Stimulated activated effector memory CD8-positive, alpha-beta T cell treated with anti-CD3 and anti-CD28 coated beads, Interleukin-12 subunit alpha, Interleukin-12 subunit beta, amount 100 ng/mL, for 72 hours (primary cell): ENCODE measurements at regions not wholly inside any gene's neighbourhood (a gene's known extent, or its start where the extent isn't known, plus 50 kb on each side); places are given as distances from the start of the nearest gene placed in this dataset.
"Not testable (repeated sequence)": the region's sequence is repeated elsewhere in the genome, so short reads cannot be mapped to it uniquely, and the experiment has no call there.

Experiments
- ATAC-seq: fragments of 150-1000 bp; cut with Tn5 transposase; 2 replicates; pipeline ENCODE4 v1.10.0; 2021
- DNase-seq, 2 donors: peaks; one replicate each; pipeline ENCODE4 v3.0.0; 2021 to 2022; ENCODE audit warnings: low spot score in 2 of 2
- H3K27ac Mint-ChIP-seq: one replicate; pipeline ENCODE4 v1.8.0; 2022; ENCODE audit warnings: mild to moderate bottlenecking, mixed read lengths
- H3K36me3 Mint-ChIP-seq: one replicate; pipeline ENCODE4 v1.8.0; 2022; ENCODE audit warnings: mild to moderate bottlenecking, mixed read lengths
- H3K4me1 Mint-ChIP-seq: one replicate; pipeline ENCODE4 v1.8.0; 2022; ENCODE audit warnings: mixed read lengths
- H3K4me3 Mint-ChIP-seq: one replicate; pipeline ENCODE4 v1.8.0; 2022; ENCODE audit warnings: mild to moderate bottlenecking, mixed read lengths
- H3K9me3 Mint-ChIP-seq: one replicate; pipeline ENCODE4 v1.8.0; 2022; ENCODE audit warnings: mixed read lengths

GRCh38 chr1:178672434-178672833 is 52.6 kb upstream of the RALGPS2 start:
- Mint-ChIP-seq H3K4me1 (no peaks in the 10 kb centered on the region), H3K4me3 (no peak overlapping the region), H3K36me3 (no peaks in the 10 kb centered on the region), H3K27ac (no peak overlapping the region), H3K9me3 (peaks cover 5% of the 10 kb centered on the region)
- ATAC-seq, result no peak
- DNase-seq, result no peak

- H3K36me3 Mint-ChIP-seq, H3K9me3 Mint-ChIP-seq, ATAC-seq, H3K4me1 Mint-ChIP-seq, H3K4me3 Mint-ChIP-seq, DNase-seq, H3K27ac Mint-ChIP-seq: not testable (repeated sequence)
Measured at GRCh38 chr1:178674559-178674958, 50.5 kb upstream of the RALGPS2 start.
